Stomach (tissue), 4 donors: ENCODE measurements at regions not wholly inside any gene's neighbourhood (a gene's known extent, or its start where the extent isn't known, plus 50 kb on each side); places are given as distances from the start of the nearest gene placed in this dataset.

ENCODE experiments used
- EP300 ChIP-seq: sonication (generic); formaldehyde crosslinking; IDR thresholded peaks from one replicate; pipeline ENCODE4 v1.6.1; 2017; ENCODE audit warnings: antibody characterized with exemption
- POLR2A ChIP-seq, 4 donors: fragments of 450-650 bp; IDR thresholded peaks; one replicate each; pipeline ENCODE4 v1.6.1; 2016; ENCODE audit warnings: antibody characterized with exemption in 4 of 4, control low read depth in 2 of 4, mild to moderate bottlenecking in 1 of 4, moderate library complexity in 1 of 4
- POLR2AphosphoS5 ChIP-seq, 3 donors: sonication (generic); formaldehyde crosslinking; IDR thresholded peaks; one replicate each; pipeline ENCODE4 v1.6.1; 2016; ENCODE audit warnings: antibody characterized with exemption in 3 of 3
- TF ChIP-seq, protein P1 (sequence below), 7 experiments: fragments of 450-650 bp in 4 of 7; fragments of 200-600 bp in 3 of 7; sonication (generic) in 3 of 7; IDR thresholded peaks; one replicate each; pipeline ENCODE4 v1.5.1; 2016 to 2019; ENCODE audit warnings: antibody characterized with exemption in 7 of 7, control low read depth in 2 of 7, mild to moderate bottlenecking in 1 of 7

DNA sequence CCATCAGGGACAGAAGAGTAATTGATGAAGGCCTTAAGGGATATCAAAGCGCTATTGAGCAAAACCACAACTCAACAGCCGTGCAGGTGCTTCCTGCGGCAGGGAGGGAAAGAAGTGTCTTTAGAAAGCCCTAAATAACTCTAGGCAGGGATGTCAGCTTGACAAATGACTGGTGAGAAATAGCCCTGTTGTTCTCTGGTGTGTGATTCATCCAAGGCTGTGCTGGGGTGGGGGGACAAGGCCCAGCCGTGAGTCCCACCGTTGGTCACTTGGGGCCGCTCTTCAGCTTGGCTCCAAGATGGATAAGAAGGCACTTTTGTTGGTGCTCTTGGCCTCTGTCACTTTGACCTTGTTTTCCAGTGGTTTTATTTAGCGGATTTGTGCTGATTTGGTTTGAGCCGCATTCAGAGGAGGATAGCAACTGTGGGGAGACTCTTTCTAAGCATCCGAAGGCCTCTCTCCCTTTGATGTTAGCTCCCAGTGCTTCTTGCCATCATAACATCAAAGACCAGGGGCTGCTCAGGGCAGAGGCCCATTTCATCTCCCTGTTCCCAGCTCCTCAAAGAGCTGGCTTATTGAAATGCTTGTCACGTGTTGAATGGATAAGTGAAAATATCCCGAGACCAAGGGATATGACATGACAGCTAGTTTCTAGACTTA, 130.3 kb upstream of the SERP2 start:
- no peak for TF ChIP-seq EP300
- TF ChIP-seq, protein P1, sequence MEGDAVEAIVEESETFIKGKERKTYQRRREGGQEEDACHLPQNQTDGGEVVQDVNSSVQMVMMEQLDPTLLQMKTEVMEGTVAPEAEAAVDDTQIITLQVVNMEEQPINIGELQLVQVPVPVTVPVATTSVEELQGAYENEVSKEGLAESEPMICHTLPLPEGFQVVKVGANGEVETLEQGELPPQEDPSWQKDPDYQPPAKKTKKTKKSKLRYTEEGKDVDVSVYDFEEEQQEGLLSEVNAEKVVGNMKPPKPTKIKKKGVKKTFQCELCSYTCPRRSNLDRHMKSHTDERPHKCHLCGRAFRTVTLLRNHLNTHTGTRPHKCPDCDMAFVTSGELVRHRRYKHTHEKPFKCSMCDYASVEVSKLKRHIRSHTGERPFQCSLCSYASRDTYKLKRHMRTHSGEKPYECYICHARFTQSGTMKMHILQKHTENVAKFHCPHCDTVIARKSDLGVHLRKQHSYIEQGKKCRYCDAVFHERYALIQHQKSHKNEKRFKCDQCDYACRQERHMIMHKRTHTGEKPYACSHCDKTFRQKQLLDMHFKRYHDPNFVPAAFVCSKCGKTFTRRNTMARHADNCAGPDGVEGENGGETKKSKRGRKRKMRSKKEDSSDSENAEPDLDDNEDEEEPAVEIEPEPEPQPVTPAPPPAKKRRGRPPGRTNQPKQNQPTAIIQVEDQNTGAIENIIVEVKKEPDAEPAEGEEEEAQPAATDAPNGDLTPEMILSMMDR (IDR thresholded peaks at IDR 0.05), result peak in 1 of 7 experiments; percentile 32
- TF ChIP-seq POLR2AphosphoS5 (IDR thresholded peaks at IDR 0.05), result no peak
- TF ChIP-seq POLR2A (IDR thresholded peaks at IDR 0.05), result no peak
